H9 (cell line): ENCODE measurements at regions not wholly inside any gene's neighbourhood (a gene's known extent, or its start where the extent isn't known, plus 50 kb on each side); places are given as distances from the start of the nearest gene placed in this dataset.

Experiments used
- DNase-seq: peaks from one replicate; pipeline ENCODE4 v3.0.0-alpha.2; 2017
- H2AFZ ChIP-seq: one replicate; pipeline ENCODE4 v1.6.1; 2013; ENCODE audit warnings: mild to moderate bottlenecking, low read length, control low read depth, moderate library complexity
- H2AK5ac ChIP-seq: 2 replicates; pipeline ENCODE4 v1.6.1; 2013; ENCODE audit warnings: low read length, control low read depth, mixed read lengths; ENCODE audit not compliant: insufficient read length
- H2BK120ac ChIP-seq: one replicate; pipeline ENCODE4 v1.6.1; 2013; ENCODE audit warnings: low read depth, mild to moderate bottlenecking, low read length, control low read depth, inconsistent platforms; ENCODE audit not compliant: poor library complexity, severe bottlenecking
- H2BK12ac ChIP-seq: 2 replicates; pipeline ENCODE4 v1.6.1; 2013; ENCODE audit warnings: low read length, control low read depth, mixed read lengths, low read depth; ENCODE audit not compliant: insufficient read length
- H2BK15ac ChIP-seq: 2 replicates; pipeline ENCODE4 v1.6.1; 2013; ENCODE audit warnings: low read depth, low read length, control low read depth
- H2BK20ac ChIP-seq: one replicate; pipeline ENCODE4 v1.6.1; 2013; ENCODE audit warnings: low read depth, mild to moderate bottlenecking, low read length, control low read depth, inconsistent platforms; ENCODE audit not compliant: poor library complexity, severe bottlenecking
- H2BK5ac ChIP-seq: 2 replicates; pipeline ENCODE4 v1.6.1; 2013; ENCODE audit warnings: low read length, control low read depth, mixed read lengths; ENCODE audit not compliant: insufficient read length
- H3K14ac ChIP-seq: 2 replicates; pipeline ENCODE4 v1.6.1; 2013; ENCODE audit warnings: low read length, control low read depth; ENCODE audit not compliant: insufficient read depth
- H3K18ac ChIP-seq: 2 replicates; pipeline ENCODE4 v1.6.1; 2013; ENCODE audit warnings: low read depth, mild to moderate bottlenecking, mixed read lengths, low read length, control low read depth; ENCODE audit not compliant: insufficient read length
- H3K23ac ChIP-seq: 2 replicates; pipeline ENCODE4 v1.6.1; 2013; ENCODE audit warnings: low read length, control low read depth, mixed read lengths, low read depth; ENCODE audit not compliant: insufficient read length
- H3K23me2 ChIP-seq: 2 replicates; pipeline ENCODE4 v1.6.1; 2013; ENCODE audit warnings: low read depth, mild to moderate bottlenecking, mixed read lengths, low read length, control low read depth; ENCODE audit not compliant: insufficient read length, poor library complexity, severe bottlenecking
- H3K27ac ChIP-seq: 2 replicates; pipeline ENCODE4 v1.5.1; 2013; ENCODE audit warnings: low read length, control low read depth, mixed read lengths, low read depth; ENCODE audit not compliant: insufficient read length
- H3K27me3 ChIP-seq: 2 replicates; pipeline ENCODE4 v1.6.1; 2013; ENCODE audit warnings: low read length, control low read depth, inconsistent platforms; ENCODE audit not compliant: insufficient read depth
- H3K4ac ChIP-seq: 2 replicates; pipeline ENCODE4 v1.6.1; 2013; ENCODE audit warnings: low read depth, mild to moderate bottlenecking, control low read depth, inconsistent platforms, low read length, moderate library complexity
- H3K4me1 ChIP-seq: 2 replicates; pipeline ENCODE4 v1.6.1; 2013; ENCODE audit warnings: low read length, control low read depth, inconsistent platforms; ENCODE audit not compliant: insufficient read depth
- H3K4me2 ChIP-seq: 2 replicates; pipeline ENCODE4 v1.6.1; 2013; ENCODE audit warnings: low read length, control low read depth, mixed read lengths; ENCODE audit not compliant: insufficient read length, insufficient read depth
- H3K56ac ChIP-seq: 2 replicates; pipeline ENCODE4 v1.6.1; 2013; ENCODE audit warnings: low read depth, mild to moderate bottlenecking, mixed read lengths, low read length, control low read depth; ENCODE audit not compliant: insufficient read length
- H3K79me1 ChIP-seq: 2 replicates; pipeline ENCODE4 v1.6.1; 2013; ENCODE audit warnings: low read depth, mild to moderate bottlenecking, moderate library complexity, low read length, control low read depth, inconsistent platforms; ENCODE audit not compliant: insufficient read depth, poor library complexity, severe bottlenecking
- H3K79me2 ChIP-seq: 2 replicates; pipeline ENCODE4 v1.6.1; 2013; ENCODE audit warnings: low read length, control low read depth, inconsistent platforms; ENCODE audit not compliant: insufficient read depth
- H3K9ac ChIP-seq: 2 replicates; pipeline ENCODE4 v1.6.1; 2013; ENCODE audit warnings: low read length, control low read depth, mixed read lengths; ENCODE audit not compliant: insufficient read length; ENCODE audit errors: extremely low read depth
- H3K9me3 ChIP-seq: one replicate; pipeline ENCODE4 v1.6.1; 2013; ENCODE audit warnings: low read depth, low read length, inconsistent platforms; ENCODE audit not compliant: control insufficient read depth
- H3T11ph ChIP-seq: one replicate; pipeline ENCODE4 v1.6.1; 2013; ENCODE audit warnings: mild to moderate bottlenecking, low read length, control low read depth, inconsistent platforms
- H4K20me1 ChIP-seq: one replicate; pipeline ENCODE4 v1.6.1; 2013; ENCODE audit not compliant: control insufficient read depth, insufficient read length, insufficient read depth
- H4K5ac ChIP-seq: 2 replicates; pipeline ENCODE4 v1.6.1; 2013; ENCODE audit warnings: low read depth, mild to moderate bottlenecking, mixed read lengths, low read length, control low read depth; ENCODE audit not compliant: insufficient read length
- H4K8ac ChIP-seq: replicated peaks from 2 replicates; pipeline ENCODE4 v1.6.1; 2013; ENCODE audit warnings: low read length, control low read depth, mixed read lengths, low read depth; ENCODE audit not compliant: insufficient read length
- H4K91ac ChIP-seq: 2 replicates; pipeline ENCODE4 v1.6.1; 2013; ENCODE audit warnings: low read depth, mild to moderate bottlenecking, moderate library complexity, mixed read lengths, low read length, control low read depth; ENCODE audit not compliant: insufficient read length
- H3K27ac Mint-ChIP-seq, 3 experiments: 2 replicates in 2 of 3; 3 replicates in 1 of 3; pipeline ENCODE4 v1.8.0; 2020 to 2021; ENCODE audit warnings: mixed read lengths in 3 of 3, mild to moderate bottlenecking in 1 of 3, moderate library complexity in 1 of 3
- H3K27me3 Mint-ChIP-seq: 2 replicates; pipeline ENCODE4 v1.8.0; 2021; ENCODE audit warnings: low read depth, mild to moderate bottlenecking, moderate library complexity, mixed read lengths
- H3K36me3 Mint-ChIP-seq, 3 experiments: 2 replicates in 2 of 3; 3 replicates in 1 of 3; pipeline ENCODE4 v1.8.0; 2020 to 2021; ENCODE audit warnings: low read depth in 3 of 3, mixed read lengths in 3 of 3; ENCODE audit not compliant: insufficient read depth in 1 of 3
- H3K4me1 Mint-ChIP-seq, 2 experiments: 2 replicates each; pipeline ENCODE4 v1.8.0; 2020; ENCODE audit warnings: mixed read lengths in 2 of 2
- H3K4me3 Mint-ChIP-seq, 2 experiments: 2 replicates in 1 of 2; 3 replicates in 1 of 2; pipeline ENCODE4 v1.8.0; 2020 to 2021; ENCODE audit warnings: mild to moderate bottlenecking in 2 of 2, mixed read lengths in 2 of 2, moderate library complexity in 1 of 2
- H3K9me3 Mint-ChIP-seq, 2 experiments: 2 replicates in 1 of 2; 3 replicates in 1 of 2; pipeline ENCODE4 v1.8.0; 2020; ENCODE audit warnings: mild to moderate bottlenecking in 2 of 2, mixed read lengths in 2 of 2, moderate library complexity in 1 of 2
- WGBS: extraction: QIAGEN DNeasy Blood & Tissue Kit; methylation state at CpG from one replicate; pipeline ENCODE4 v1.1.7; 2013; ENCODE audit warnings: missing lambda C conversion rate, low lambda C conversion rate, mixed read lengths; ENCODE audit not compliant: insufficient read length; ENCODE audit errors: extremely low coverage; 5-methylcytosine and 5-hydroxymethylcytosine counted together
- TF ChIP-seq, protein P1 (sequence below): fragments of 200-600 bp; sonication (generic); conservative IDR thresholded peaks from 3 replicates; pipeline ENCODE4 v1.8.0; 2021; ENCODE audit warnings: antibody characterized with exemption, mild to moderate bottlenecking

- H2BK5ac ChIP-seq, result no peak overlapping the region
- no peak overlapping the region for H2BK120ac ChIP-seq
- Mint-ChIP-seq H3K27ac (peak overlapping the region in 2 of 3 experiments; percentile 40 to 74; a peak in 2 of 7 replicates), H3K9me3 (peaks cover 2 to 7% of the 10 kb centered on the region in 2 experiments; a peak in 1 of 5 replicates), H3K36me3 (no peaks in the 10 kb centered on the region), H3K4me3 (no peak overlapping the region; a peak in 2 of 5 replicates), H3K4me1 (peaks cover 14 to 20% of the 10 kb centered on the region in 2 experiments), H3K27me3 (peaks cover 2% of the 10 kb centered on the region; the same call in 1 of the 2 replicates)
- no CpG with 5 or more reads among the region's 9 CpGs for WGBS
- H3T11ph ChIP-seq, result no peak overlapping the region
- no peaks in the 10 kb centered on the region for H4K20me1 ChIP-seq
- H3K9ac ChIP-seq, result no peak overlapping the region
- peak; percentile 90 for DNase-seq
- H2AK5ac ChIP-seq, result no peak overlapping the region
- no peak overlapping the region for H3K4ac ChIP-seq
- H3K23ac ChIP-seq, result no peak overlapping the region
- H3K4me1 ChIP-seq, result no peaks in the 10 kb centered on the region; the same call in 1 of the 2 replicates
- H2BK20ac ChIP-seq, result no peak overlapping the region
- H3K18ac ChIP-seq, result no peak overlapping the region
- no peak overlapping the region for H2BK12ac ChIP-seq
- H4K5ac ChIP-seq, result no peak overlapping the region
- no peak overlapping the region for H3K56ac ChIP-seq
- H3K27me3 ChIP-seq, result no peaks in the 10 kb centered on the region
- TF ChIP-seq, protein P1, sequence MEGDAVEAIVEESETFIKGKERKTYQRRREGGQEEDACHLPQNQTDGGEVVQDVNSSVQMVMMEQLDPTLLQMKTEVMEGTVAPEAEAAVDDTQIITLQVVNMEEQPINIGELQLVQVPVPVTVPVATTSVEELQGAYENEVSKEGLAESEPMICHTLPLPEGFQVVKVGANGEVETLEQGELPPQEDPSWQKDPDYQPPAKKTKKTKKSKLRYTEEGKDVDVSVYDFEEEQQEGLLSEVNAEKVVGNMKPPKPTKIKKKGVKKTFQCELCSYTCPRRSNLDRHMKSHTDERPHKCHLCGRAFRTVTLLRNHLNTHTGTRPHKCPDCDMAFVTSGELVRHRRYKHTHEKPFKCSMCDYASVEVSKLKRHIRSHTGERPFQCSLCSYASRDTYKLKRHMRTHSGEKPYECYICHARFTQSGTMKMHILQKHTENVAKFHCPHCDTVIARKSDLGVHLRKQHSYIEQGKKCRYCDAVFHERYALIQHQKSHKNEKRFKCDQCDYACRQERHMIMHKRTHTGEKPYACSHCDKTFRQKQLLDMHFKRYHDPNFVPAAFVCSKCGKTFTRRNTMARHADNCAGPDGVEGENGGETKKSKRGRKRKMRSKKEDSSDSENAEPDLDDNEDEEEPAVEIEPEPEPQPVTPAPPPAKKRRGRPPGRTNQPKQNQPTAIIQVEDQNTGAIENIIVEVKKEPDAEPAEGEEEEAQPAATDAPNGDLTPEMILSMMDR, result peak; percentile 98
- H3K14ac ChIP-seq, result no peak overlapping the region
- H3K79me2 ChIP-seq, result no peaks in the 10 kb centered on the region
- H3K9me3 ChIP-seq, result no peaks in the 10 kb centered on the region
- H2BK15ac ChIP-seq, result no peak overlapping the region
- H2AFZ ChIP-seq, result peak overlapping the region; percentile 100
- no peak overlapping the region for H4K8ac ChIP-seq
- H3K23me2 ChIP-seq, result no peaks in the 10 kb centered on the region
- H3K79me1 ChIP-seq, result no peaks in the 10 kb centered on the region
- H3K4me2 ChIP-seq, result peak overlapping the region; percentile 10
- H4K91ac ChIP-seq, result no peak overlapping the region
- H3K27ac ChIP-seq, result no peak overlapping the region
Observed at GRCh38 chr15:91706322-91707032, 147.0 kb upstream of the SLCO3A1 start.
